Panc1 (cell line): ENCODE measurements at regions not wholly inside any gene's neighbourhood (a gene's known extent, or its start where the extent isn't known, plus 50 kb on each side); places are given as distances from the start of the nearest gene placed in this dataset.
"Not testable (repeated sequence)": the region's sequence is repeated elsewhere in the genome, so short reads cannot be mapped to it uniquely, and the experiment has no call there.

ENCODE experiments used
- ATAC-seq: fragments of 200-7000 bp; cut with Tn5 transposase; 2 replicates; pipeline ENCODE4 v1.9.1; 2020; ENCODE audit warnings: mild to moderate bottlenecking, moderate library complexity
- BruUV-seq: library from RNA; stranded (reverse); fragments of 400-500 nt; replicated peaks from 2 replicates; lab custom pipeline; 2021; lab: Mats Ljungman, UMichigan
- CTCF ChIA-PET: fragments of 300-600 bp; sonication (Branson Sonifier 250); formaldehyde crosslinking; loops from one replicate; lab custom pipeline; 2022; ENCODE audit warnings: antibody characterized with exemption; lab: Charles Lee
- POLR2A ChIA-PET: fragments of 300-600 bp; sonication (Branson Sonifier 250); formaldehyde crosslinking; loops from one replicate; lab custom pipeline; 2022; ENCODE audit warnings: antibody characterized with exemption; lab: Charles Lee
- DNase-seq: peaks from one replicate; pipeline ENCODE4 v3.0.0-alpha.2; 2010; ENCODE audit warnings: low read depth, low spot score
- H3K27ac ChIP-seq: 2 replicates; pipeline ENCODE4 v1.5.1; 2011; ENCODE audit warnings: mild to moderate bottlenecking, low read length, inconsistent platforms
- H3K27me3 ChIP-seq: fragments of 200-500 bp; sonication (Bioruptor generic); 2 replicates; pipeline ENCODE4 v1.6.0; 2014; ENCODE audit warnings: low read length, inconsistent platforms; ENCODE audit not compliant: control insufficient read depth, insufficient read depth
- H3K36me3 ChIP-seq: fragments of 200-500 bp; sonication (Bioruptor generic); 2 replicates; pipeline ENCODE4 v1.5.1; 2014; ENCODE audit warnings: inconsistent platforms, mild to moderate bottlenecking, low read length, moderate library complexity; ENCODE audit not compliant: control insufficient read depth, insufficient read depth
- H3K4me1 ChIP-seq: 2 replicates; pipeline ENCODE4 v1.5.1; 2011; ENCODE audit warnings: inconsistent platforms, mild to moderate bottlenecking, low read length, moderate library complexity; ENCODE audit not compliant: control insufficient read depth, insufficient read depth
- H3K4me3 ChIP-seq, 2 experiments: 2 replicates each; pipeline ENCODE4 v1.5.1; 2011 to 2012; ENCODE audit warnings: low read depth in 2 of 2, low read length in 2 of 2, mild to moderate bottlenecking in 2 of 2, inconsistent platforms in 1 of 2, moderate library complexity in 1 of 2
- H3K9me3 ChIP-seq: fragments of 200-500 bp; sonication (Bioruptor generic); 2 replicates; pipeline ENCODE4 v1.5.1; 2014; ENCODE audit warnings: low read depth, mild to moderate bottlenecking, inconsistent platforms, low read length, moderate library complexity; ENCODE audit not compliant: control insufficient read depth, insufficient read depth
- POLR2AphosphoS5 ChIP-seq: IDR thresholded peaks from 2 replicates; pipeline ENCODE4 v1.6.1; 2012; ENCODE audit warnings: mild to moderate bottlenecking, low read depth, low read length, moderate library complexity
- SIN3A ChIP-seq: IDR thresholded peaks from 2 replicates; pipeline ENCODE4 v1.6.1; 2012; ENCODE audit warnings: low read depth, mild to moderate bottlenecking, low read length, moderate library complexity, borderline replicate concordance; ENCODE audit not compliant: insufficient read depth
- TCF7L2 ChIP-seq: IDR thresholded peaks from 2 replicates; pipeline ENCODE4 v1.6.1; 2011; ENCODE audit warnings: mild to moderate bottlenecking, low read depth, low read length, inconsistent platforms
- in situ Hi-C: cut with HindIII; loops from 2 replicates; pipeline ENCODE4 v1.10.0; 2016; ENCODE audit warnings: low sequenced_read_pairs, low pct_unique_long_range_greater_than_20kb
- intact Hi-C: fragments of 100-400 bp; cut with micrococcal nuclease; formaldehyde crosslinking; loops from one replicate; pipeline ENCODE4 v1.10.0; 2022; ENCODE audit not compliant: unreplicated experiment
- TF ChIP-seq, protein P1 (sequence below): fragments of 450-650 bp; IDR thresholded peaks from 2 replicates; pipeline ENCODE4 v1.5.1; 2017; ENCODE audit warnings: mild to moderate bottlenecking
- TF ChIP-seq, protein P2 (sequence below), 2 experiments: IDR thresholded peaks; 2 replicates each; pipeline ENCODE4 v1.6.1; 2011 to 2012; ENCODE audit warnings: low read depth in 2 of 2, control low read depth in 1 of 2, low read length in 1 of 2, mild to moderate bottlenecking in 1 of 2, moderate library complexity in 1 of 2; ENCODE audit not compliant: insufficient read depth in 1 of 2

DNA sequence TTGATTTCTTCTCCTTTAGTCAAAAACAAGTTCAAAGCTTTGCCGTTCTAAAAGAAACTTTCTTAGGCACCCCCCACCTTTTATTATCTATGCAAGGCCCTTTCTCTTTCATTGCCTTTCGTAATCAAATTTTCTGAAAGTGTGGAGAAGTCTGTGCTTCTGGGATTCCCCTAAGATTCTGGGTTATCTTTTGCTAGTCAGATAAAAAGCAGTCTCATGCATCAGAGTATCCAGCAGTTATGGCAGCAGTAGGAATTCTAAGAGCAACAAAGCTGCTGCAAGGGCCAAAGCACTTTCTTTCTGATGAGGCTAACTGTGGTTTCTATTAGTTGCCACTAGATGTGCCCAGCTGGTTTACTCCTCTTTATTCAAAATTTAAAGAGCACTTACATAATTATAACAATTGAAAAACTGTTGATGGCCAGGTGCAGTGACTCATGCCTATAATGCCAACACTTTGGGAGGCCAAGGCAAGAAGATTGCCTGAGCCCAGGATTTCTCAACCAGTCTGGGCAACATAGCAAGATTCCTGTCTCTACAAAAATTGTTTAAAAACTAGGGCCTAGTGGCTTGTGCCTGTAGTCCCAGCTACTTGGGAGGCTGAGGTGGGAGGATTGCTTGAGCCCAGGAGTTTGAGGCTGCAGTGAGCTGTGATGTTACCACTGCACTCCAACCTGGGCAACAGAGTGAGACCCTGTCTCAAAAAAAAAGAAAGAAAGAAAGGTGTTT is 296.2 kb downstream of the PAPSS1 start:
- Histone ChIP-seq H3K4me1 (no peaks in the 10 kb centered on the region), H3K36me3 (no peaks in the 10 kb centered on the region), H3K9me3 (no peaks in the 10 kb centered on the region), H3K27me3 (no peaks in the 10 kb centered on the region), H3K27ac (no peak overlapping the region), H3K4me3 (no peak overlapping the region)
- intact Hi-C loops (no loop called here), in situ Hi-C loops (no loop called here)
- ATAC-seq, result no peak
- BruUV-seq, result no TSS peak
- CTCF ChIA-PET, result no interaction called here
- DNase-seq, result no peak
- TF ChIP-seq, protein P1, sequence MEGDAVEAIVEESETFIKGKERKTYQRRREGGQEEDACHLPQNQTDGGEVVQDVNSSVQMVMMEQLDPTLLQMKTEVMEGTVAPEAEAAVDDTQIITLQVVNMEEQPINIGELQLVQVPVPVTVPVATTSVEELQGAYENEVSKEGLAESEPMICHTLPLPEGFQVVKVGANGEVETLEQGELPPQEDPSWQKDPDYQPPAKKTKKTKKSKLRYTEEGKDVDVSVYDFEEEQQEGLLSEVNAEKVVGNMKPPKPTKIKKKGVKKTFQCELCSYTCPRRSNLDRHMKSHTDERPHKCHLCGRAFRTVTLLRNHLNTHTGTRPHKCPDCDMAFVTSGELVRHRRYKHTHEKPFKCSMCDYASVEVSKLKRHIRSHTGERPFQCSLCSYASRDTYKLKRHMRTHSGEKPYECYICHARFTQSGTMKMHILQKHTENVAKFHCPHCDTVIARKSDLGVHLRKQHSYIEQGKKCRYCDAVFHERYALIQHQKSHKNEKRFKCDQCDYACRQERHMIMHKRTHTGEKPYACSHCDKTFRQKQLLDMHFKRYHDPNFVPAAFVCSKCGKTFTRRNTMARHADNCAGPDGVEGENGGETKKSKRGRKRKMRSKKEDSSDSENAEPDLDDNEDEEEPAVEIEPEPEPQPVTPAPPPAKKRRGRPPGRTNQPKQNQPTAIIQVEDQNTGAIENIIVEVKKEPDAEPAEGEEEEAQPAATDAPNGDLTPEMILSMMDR, result no peak
- TF ChIP-seq POLR2AphosphoS5 (no peak), TCF7L2 (no peak), SIN3A (no peak)
- TF ChIP-seq, protein P2, sequence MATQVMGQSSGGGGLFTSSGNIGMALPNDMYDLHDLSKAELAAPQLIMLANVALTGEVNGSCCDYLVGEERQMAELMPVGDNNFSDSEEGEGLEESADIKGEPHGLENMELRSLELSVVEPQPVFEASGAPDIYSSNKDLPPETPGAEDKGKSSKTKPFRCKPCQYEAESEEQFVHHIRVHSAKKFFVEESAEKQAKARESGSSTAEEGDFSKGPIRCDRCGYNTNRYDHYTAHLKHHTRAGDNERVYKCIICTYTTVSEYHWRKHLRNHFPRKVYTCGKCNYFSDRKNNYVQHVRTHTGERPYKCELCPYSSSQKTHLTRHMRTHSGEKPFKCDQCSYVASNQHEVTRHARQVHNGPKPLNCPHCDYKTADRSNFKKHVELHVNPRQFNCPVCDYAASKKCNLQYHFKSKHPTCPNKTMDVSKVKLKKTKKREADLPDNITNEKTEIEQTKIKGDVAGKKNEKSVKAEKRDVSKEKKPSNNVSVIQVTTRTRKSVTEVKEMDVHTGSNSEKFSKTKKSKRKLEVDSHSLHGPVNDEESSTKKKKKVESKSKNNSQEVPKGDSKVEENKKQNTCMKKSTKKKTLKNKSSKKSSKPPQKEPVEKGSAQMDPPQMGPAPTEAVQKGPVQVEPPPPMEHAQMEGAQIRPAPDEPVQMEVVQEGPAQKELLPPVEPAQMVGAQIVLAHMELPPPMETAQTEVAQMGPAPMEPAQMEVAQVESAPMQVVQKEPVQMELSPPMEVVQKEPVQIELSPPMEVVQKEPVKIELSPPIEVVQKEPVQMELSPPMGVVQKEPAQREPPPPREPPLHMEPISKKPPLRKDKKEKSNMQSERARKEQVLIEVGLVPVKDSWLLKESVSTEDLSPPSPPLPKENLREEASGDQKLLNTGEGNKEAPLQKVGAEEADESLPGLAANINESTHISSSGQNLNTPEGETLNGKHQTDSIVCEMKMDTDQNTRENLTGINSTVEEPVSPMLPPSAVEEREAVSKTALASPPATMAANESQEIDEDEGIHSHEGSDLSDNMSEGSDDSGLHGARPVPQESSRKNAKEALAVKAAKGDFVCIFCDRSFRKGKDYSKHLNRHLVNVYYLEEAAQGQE (IDR thresholded peaks at IDR 0.05; ENCODE audit: insufficient read depth in 1 of 2, low read depth in 2 of 2, low read length in 1 of 2), result no peak
- POLR2A ChIA-PET, result no interaction called here

DNA sequence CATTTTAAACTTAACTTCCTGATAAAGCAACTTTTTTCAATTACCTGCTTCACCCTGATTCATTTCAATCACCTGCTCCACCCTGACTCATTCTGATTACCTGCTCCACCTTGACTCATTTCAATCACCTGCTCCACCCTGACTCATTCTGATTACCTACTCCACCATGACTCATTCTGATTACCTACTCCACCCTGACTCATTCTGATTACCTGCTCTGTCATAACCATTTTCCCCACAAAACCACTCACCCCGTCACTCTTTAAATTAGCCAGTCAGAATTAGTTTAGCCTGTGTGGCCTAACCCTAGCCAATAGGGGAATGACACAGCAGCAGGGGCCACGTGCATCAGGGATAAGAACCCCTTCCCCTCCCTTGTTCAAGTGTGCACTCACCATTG is 300.5 kb downstream of the PAPSS1 start:
- H3K27me3 ChIP-seq, H3K4me1 ChIP-seq, H3K9me3 ChIP-seq, H3K4me3 ChIP-seq, H3K36me3 ChIP-seq, H3K27ac ChIP-seq, DNase-seq, intact Hi-C loops, in situ Hi-C loops, POLR2A ChIA-PET, ATAC-seq, BruUV-seq: not testable (repeated sequence)
- CTCF ChIA-PET, result interaction anchor here (0.6 kb wide), 1 partner anchor 613 kb away, joined by 3 read pairs; no protein-coding TSS in a partner anchor

GRCh38 chr4:107419052-107419451 is 301.0 kb downstream of the PAPSS1 start:
- Histone ChIP-seq H3K27ac (no peak overlapping the region), H3K4me3 (no peak overlapping the region), H3K9me3 (no peaks in the 10 kb centered on the region), H3K4me1 (no peaks in the 10 kb centered on the region), H3K36me3 (no peaks in the 10 kb centered on the region), H3K27me3 (no peaks in the 10 kb centered on the region)
- in situ Hi-C loops, result no loop called here
- CTCF ChIA-PET, result interaction anchor here (0.6 kb wide), 1 partner anchor 612 kb away, joined by 3 read pairs; no protein-coding TSS in a partner anchor
- DNase-seq (no peak), ATAC-seq (no peak)
- TF ChIP-seq TCF7L2 (no peak), SIN3A (no peak), POLR2AphosphoS5 (no peak)
- TF ChIP-seq, protein P1, result no peak
- TF ChIP-seq, protein P2 (IDR thresholded peaks at IDR 0.05; ENCODE audit: insufficient read depth in 1 of 2, low read depth in 2 of 2, low read length in 1 of 2), result no peak
- POLR2A ChIA-PET, result no interaction called here
- intact Hi-C loops, result no loop called here
- BruUV-seq, result no TSS peak
